A673 (cell line): ENCODE measurements at regions not wholly inside any gene's neighbourhood (a gene's known extent, or its start where the extent isn't known, plus 50 kb on each side); places are given as distances from the start of the nearest gene placed in this dataset.

Source experiments
- CTCF ChIP-seq: fragments of 300-800, 200-600 bp; sonication (generic); conservative IDR thresholded peaks from 2 replicates; pipeline ENCODE4 v1.5.1; 2017; ENCODE audit warnings: low read depth, mild to moderate bottlenecking, antibody characterized with exemption, low read length, moderate library complexity, mixed read lengths
- EZH2 ChIP-seq: fragments of 200-600 bp; sonication (generic); IDR thresholded peaks from 2 replicates; pipeline ENCODE4 v1.6.1; 2017; ENCODE audit warnings: borderline replicate concordance, low read depth, mild to moderate bottlenecking, mixed read lengths, antibody characterized with exemption, low read length; ENCODE audit not compliant: poor library complexity, severe bottlenecking

- TF ChIP-seq EZH2 (no peak), CTCF (no peak)
Measured at GRCh38 chr5:173763410-173763809, 124.7 kb upstream of the CPEB4 start.
